GM23338 (cell line): ENCODE measurements at regions not wholly inside any gene's neighbourhood (a gene's known extent, or its start where the extent isn't known, plus 50 kb on each side); places are given as distances from the start of the nearest gene placed in this dataset.

ENCODE experiments used
- ATAC-seq: fragments of 200-7000 bp; cut with Tn5 transposase; 3 replicates; pipeline ENCODE4 v1.9.1; 2020
- DNase-seq: peaks from one replicate; pipeline ENCODE4 v3.0.0-alpha.2; 2015; ENCODE audit warnings: low spot score
- H2AFZ ChIP-seq: fragments of 200-600 bp; sonication (generic); 2 replicates; pipeline ENCODE4 v1.8.0; 2016; ENCODE audit warnings: antibody characterized with exemption, mild to moderate bottlenecking, moderate library complexity
- H3F3A ChIP-seq: fragments of 200-600 bp; sonication (generic); replicated peaks from 2 replicates; pipeline ENCODE4 v1.8.0; 2017; ENCODE audit warnings: antibody characterized with exemption, mixed run types, low read depth
- H3K27ac ChIP-seq: fragments of 200-600 bp; sonication (generic); 2 replicates; pipeline ENCODE4 v1.6.1; 2016; ENCODE audit warnings: low read depth
- H3K27me3 ChIP-seq: fragments of 200-600 bp; sonication (generic); 2 replicates; pipeline ENCODE4 v1.8.0; 2016; ENCODE audit warnings: mild to moderate bottlenecking, mixed run types, moderate library complexity; ENCODE audit not compliant: insufficient read depth
- H3K36me3 ChIP-seq: fragments of 200-600 bp; sonication (generic); 2 replicates; pipeline ENCODE4 v1.8.0; 2016; ENCODE audit warnings: mild to moderate bottlenecking; ENCODE audit not compliant: insufficient read depth
- H3K4me1 ChIP-seq: fragments of 200-600 bp; sonication (generic); 2 replicates; pipeline ENCODE4 v1.8.0; 2016; ENCODE audit warnings: mild to moderate bottlenecking, moderate library complexity; ENCODE audit not compliant: insufficient read depth
- H3K4me2 ChIP-seq: fragments of 200-600 bp; sonication (generic); 2 replicates; pipeline ENCODE4 v1.7.1; 2017; ENCODE audit warnings: mixed run types
- H3K4me3 ChIP-seq: fragments of 200-600 bp; sonication (generic); 2 replicates; pipeline ENCODE4 v1.6.1; 2016; ENCODE audit warnings: mixed run types
- H3K79me2 ChIP-seq: fragments of 200-600 bp; sonication (generic); replicated peaks from 2 replicates; pipeline ENCODE4 v1.8.0; 2017; ENCODE audit warnings: mild to moderate bottlenecking; ENCODE audit not compliant: insufficient read depth
- H3K9me2 ChIP-seq: fragments of 200-600 bp; sonication (generic); 2 replicates; pipeline ENCODE4 v1.8.0; 2017; ENCODE audit not compliant: insufficient read depth
- H4K20me1 ChIP-seq: fragments of 200-600 bp; sonication (generic); replicated peaks from 2 replicates; pipeline ENCODE4 v1.8.0; 2017; ENCODE audit warnings: mild to moderate bottlenecking; ENCODE audit not compliant: insufficient read depth
- H3K27ac Mint-ChIP-seq: 2 replicates; pipeline ENCODE4 v1.8.0; 2020; ENCODE audit warnings: inconsistent platforms, mild to moderate bottlenecking, moderate library complexity, mixed read lengths
- H3K27me3 Mint-ChIP-seq: 3 replicates; pipeline ENCODE4 v1.8.0; 2022; ENCODE audit warnings: low read depth, mild to moderate bottlenecking, moderate library complexity, mixed read lengths, inconsistent platforms; ENCODE audit not compliant: insufficient read depth, poor library complexity
- H3K36me3 Mint-ChIP-seq: 3 replicates; pipeline ENCODE4 v1.8.0; 2021; ENCODE audit warnings: low read depth, mild to moderate bottlenecking, inconsistent platforms, moderate library complexity, mixed read lengths
- H3K4me1 Mint-ChIP-seq: 3 replicates; pipeline ENCODE4 v1.8.0; 2020; ENCODE audit warnings: mild to moderate bottlenecking, inconsistent platforms, mixed read lengths
- H3K4me3 Mint-ChIP-seq: 3 replicates; pipeline ENCODE4 v1.8.0; 2021; ENCODE audit warnings: moderate library complexity, mild to moderate bottlenecking, inconsistent platforms, mixed read lengths
- H3K9me3 Mint-ChIP-seq: 3 replicates; pipeline ENCODE4 v1.8.0; 2020; ENCODE audit warnings: moderate library complexity, mild to moderate bottlenecking, inconsistent platforms, mixed read lengths
- CREB1 ChIP-seq: fragments of 250-450 bp; sonication (Bioruptor Pico); IDR thresholded peaks from 2 replicates; pipeline ENCODE4 v1.5.0; 2020; ENCODE audit warnings: low read depth, mild to moderate bottlenecking, moderate library complexity
- CTCF ChIP-seq, 2 experiments: fragments of 200-600 bp in 1 of 2; sonication (generic) in 1 of 2; conservative IDR thresholded peaks; 2 replicates each; pipeline versions ENCODE4 v1.5.1 to v1.6.1; 2016 to 2017; ENCODE audit warnings: antibody characterized with exemption in 2 of 2, low read depth in 2 of 2, mild to moderate bottlenecking in 2 of 2, moderate library complexity in 1 of 2
- ETS1 ChIP-seq: IDR thresholded peaks from 2 replicates; pipeline ENCODE4 v1.6.1; 2016; ENCODE audit warnings: antibody characterized with exemption
- EZH2 ChIP-seq: fragments of 200-600 bp; sonication (generic); IDR thresholded peaks from one replicate; pipeline ENCODE4 v1.8.0; 2017; ENCODE audit warnings: antibody characterized with exemption, mild to moderate bottlenecking, low read depth; ENCODE audit not compliant: unreplicated experiment
- EZH2phosphoT487 ChIP-seq: fragments of 200-600 bp; sonication (generic); IDR thresholded peaks from one replicate; pipeline ENCODE4 v1.8.1; 2018; ENCODE audit warnings: antibody characterized with exemption; ENCODE audit not compliant: unreplicated experiment
- JUNB ChIP-seq: IDR thresholded peaks from one replicate; pipeline ENCODE4 v1.6.1; 2016; ENCODE audit warnings: antibody characterized with exemption; ENCODE audit not compliant: unreplicated experiment
- NANOG ChIP-seq: IDR thresholded peaks from 2 replicates; pipeline ENCODE4 v1.6.1; 2016; ENCODE audit warnings: antibody characterized with exemption, borderline replicate concordance
- POLR2AphosphoS5 ChIP-seq: IDR thresholded peaks from 2 replicates; pipeline ENCODE4 v1.6.1; 2016; ENCODE audit warnings: antibody characterized with exemption, low read depth
- STAT1 ChIP-seq: IDR thresholded peaks from one replicate; pipeline ENCODE4 v1.6.1; 2016; ENCODE audit warnings: antibody characterized with exemption; ENCODE audit not compliant: unreplicated experiment
- ZNF114 ChIP-seq: fragments of 250-450 bp; sonication (Bioruptor Pico); IDR thresholded peaks from 2 replicates; pipeline ENCODE4 v1.5.0; 2020; ENCODE audit warnings: mild to moderate bottlenecking, moderate library complexity
- ZNF331 ChIP-seq: fragments of 250-450 bp; sonication (Bioruptor Pico); IDR thresholded peaks from 2 replicates; pipeline ENCODE4 v1.5.0; 2020; ENCODE audit warnings: low read depth, mild to moderate bottlenecking, moderate library complexity
- ZNF462 ChIP-seq: fragments of 250-450 bp; sonication (Bioruptor Pico); IDR thresholded peaks from 2 replicates; pipeline ENCODE4 v1.5.0; 2020; ENCODE audit warnings: mild to moderate bottlenecking, moderate library complexity
- TF ChIP-seq, protein P1 (sequence below): IDR thresholded peaks from one replicate; pipeline ENCODE4 v1.6.1; 2018; ENCODE audit warnings: antibody characterized with exemption; ENCODE audit not compliant: unreplicated experiment

DNA sequence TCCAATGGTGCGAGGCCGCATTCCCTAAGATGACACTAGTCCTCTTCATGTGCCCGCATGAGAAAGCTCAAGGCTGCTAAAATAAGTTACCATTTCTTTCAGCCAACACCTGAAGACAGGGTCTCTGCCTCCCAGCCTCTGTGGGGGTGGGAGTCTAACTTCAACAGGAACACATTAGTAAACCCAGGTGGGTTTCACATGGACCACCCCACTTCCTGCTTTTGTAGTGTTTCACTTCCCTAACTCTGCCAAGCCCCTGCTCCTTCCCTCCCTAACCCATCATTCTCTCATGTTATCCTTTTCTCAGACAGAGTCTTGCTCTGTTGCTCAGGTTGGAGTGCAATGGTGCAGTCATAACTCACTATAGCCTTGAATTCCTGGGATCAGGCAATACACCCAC, 783.6 kb downstream of the UQCRFS1 start:
- peaks cover 16% of the 10 kb centered on the region for H3K27me3 Mint-ChIP-seq
- DNase-seq (no peak), ATAC-seq (no peak)
- Histone ChIP-seq H3K4me2 (no peak overlapping the region), H3K79me2 (no peaks in the 10 kb centered on the region), H2AFZ (no peak overlapping the region), H3F3A (no peaks in the 10 kb centered on the region), H3K4me1 (peaks cover 31% of the 10 kb centered on the region), H3K36me3 (no peaks in the 10 kb centered on the region), H3K27me3 (no peaks in the 10 kb centered on the region), H4K20me1 (no peaks in the 10 kb centered on the region), H3K27ac (no peak overlapping the region), H3K9me2 (peaks cover 12% of the 10 kb centered on the region), H3K4me3 (no peak overlapping the region)
- peaks cover 31% of the 10 kb centered on the region for H3K4me1 Mint-ChIP-seq
- H3K9me3 Mint-ChIP-seq = peaks cover 42% of the 10 kb centered on the region
- no peak overlapping the region for H3K4me3 Mint-ChIP-seq
- H3K27ac Mint-ChIP-seq = no peak overlapping the region
- TF ChIP-seq EZH2phosphoT487 (no peak), ZNF462 (CRISPR knock-in tag) (no peak), POLR2AphosphoS5 (no peak), ETS1 (no peak), ZNF114 (no peak), EZH2 (no peak), JUNB (no peak), CTCF (conservative IDR thresholded peaks at IDR 0.05; ENCODE audit: low read depth in 2 of 2) (no peak), NANOG (no peak), CREB1 (CRISPR knock-in tag) (no peak), ZNF331 (CRISPR knock-in tag) (no peak), STAT1 (no peak)
- TF ChIP-seq, protein P1, sequence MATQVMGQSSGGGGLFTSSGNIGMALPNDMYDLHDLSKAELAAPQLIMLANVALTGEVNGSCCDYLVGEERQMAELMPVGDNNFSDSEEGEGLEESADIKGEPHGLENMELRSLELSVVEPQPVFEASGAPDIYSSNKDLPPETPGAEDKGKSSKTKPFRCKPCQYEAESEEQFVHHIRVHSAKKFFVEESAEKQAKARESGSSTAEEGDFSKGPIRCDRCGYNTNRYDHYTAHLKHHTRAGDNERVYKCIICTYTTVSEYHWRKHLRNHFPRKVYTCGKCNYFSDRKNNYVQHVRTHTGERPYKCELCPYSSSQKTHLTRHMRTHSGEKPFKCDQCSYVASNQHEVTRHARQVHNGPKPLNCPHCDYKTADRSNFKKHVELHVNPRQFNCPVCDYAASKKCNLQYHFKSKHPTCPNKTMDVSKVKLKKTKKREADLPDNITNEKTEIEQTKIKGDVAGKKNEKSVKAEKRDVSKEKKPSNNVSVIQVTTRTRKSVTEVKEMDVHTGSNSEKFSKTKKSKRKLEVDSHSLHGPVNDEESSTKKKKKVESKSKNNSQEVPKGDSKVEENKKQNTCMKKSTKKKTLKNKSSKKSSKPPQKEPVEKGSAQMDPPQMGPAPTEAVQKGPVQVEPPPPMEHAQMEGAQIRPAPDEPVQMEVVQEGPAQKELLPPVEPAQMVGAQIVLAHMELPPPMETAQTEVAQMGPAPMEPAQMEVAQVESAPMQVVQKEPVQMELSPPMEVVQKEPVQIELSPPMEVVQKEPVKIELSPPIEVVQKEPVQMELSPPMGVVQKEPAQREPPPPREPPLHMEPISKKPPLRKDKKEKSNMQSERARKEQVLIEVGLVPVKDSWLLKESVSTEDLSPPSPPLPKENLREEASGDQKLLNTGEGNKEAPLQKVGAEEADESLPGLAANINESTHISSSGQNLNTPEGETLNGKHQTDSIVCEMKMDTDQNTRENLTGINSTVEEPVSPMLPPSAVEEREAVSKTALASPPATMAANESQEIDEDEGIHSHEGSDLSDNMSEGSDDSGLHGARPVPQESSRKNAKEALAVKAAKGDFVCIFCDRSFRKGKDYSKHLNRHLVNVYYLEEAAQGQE = no peak
- H3K36me3 Mint-ChIP-seq = peaks cover 30% of the 10 kb centered on the region
